ENCODE measurements at regions not wholly inside any gene's neighbourhood (a gene's known extent, or its start where the extent isn't known, plus 50 kb on each side); places are given as distances from the start of the nearest gene placed in this dataset.

DNA sequence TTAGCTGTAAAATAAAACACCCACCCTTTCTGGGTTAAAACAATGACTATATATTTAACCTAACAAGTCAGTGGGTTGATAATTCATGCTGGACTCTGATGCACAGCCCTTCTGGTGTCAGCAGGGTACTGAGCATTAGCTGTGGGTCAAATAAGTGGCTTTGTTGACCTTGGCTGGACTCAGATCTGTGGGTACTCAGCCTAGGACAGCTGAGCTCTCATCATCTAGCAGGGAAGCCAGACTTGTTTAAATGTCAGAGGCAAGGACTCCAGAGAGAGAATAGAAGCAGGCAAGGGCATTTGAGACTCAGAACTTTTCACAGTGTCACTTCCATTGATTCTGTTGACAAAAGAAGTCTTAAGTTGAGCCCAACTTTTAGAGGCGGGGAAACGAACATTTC is 1063.8 kb upstream of the CDH8 start:
- no peaks in the 10 kb centered on the region for H3K9me3 Mint-ChIP-seq (ENCODE audit: unreplicated experiment)
- POLR2A ChIA-PET: no interaction called here
- no TSS peak for BruUV-seq (replicated peaks)

DNA sequence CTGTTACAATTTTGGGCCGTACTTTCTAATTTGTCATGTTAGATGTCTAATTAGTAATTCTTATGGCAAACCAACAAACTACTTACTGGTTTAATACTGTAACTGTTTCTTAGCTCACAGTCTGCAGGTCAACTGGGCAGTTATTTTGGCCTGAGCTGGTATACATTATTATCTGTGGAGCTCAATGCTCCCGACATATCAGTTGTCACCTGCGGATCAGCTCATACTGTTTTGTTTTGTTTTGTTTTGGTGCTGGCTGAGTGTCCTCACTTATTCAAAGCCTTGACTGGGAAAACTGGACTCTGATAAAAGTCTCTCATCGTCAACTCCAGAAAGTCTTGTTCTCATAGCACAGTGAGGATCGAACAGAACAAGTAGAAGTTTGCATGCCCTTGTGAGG is 1060.6 kb upstream of the CDH8 start:
- ChIA-PET POLR2A (no interaction called here), CTCF (no interaction called here)
- Mint-ChIP-seq H3K4me1 (ENCODE audit: low read depth, unreplicated experiment) (no peaks in the 10 kb centered on the region), H3K36me3 (ENCODE audit: insufficient read depth, unreplicated experiment) (no peaks in the 10 kb centered on the region), H3K4me3 (ENCODE audit: unreplicated experiment) (no peak overlapping the region), H3K27me3 (ENCODE audit: insufficient read depth, unreplicated experiment) (peaks cover 8% of the 10 kb centered on the region), H3K27ac (ENCODE audit: unreplicated experiment) (no peak overlapping the region), H3K9me3 (ENCODE audit: unreplicated experiment) (no peaks in the 10 kb centered on the region)
- no peaks in the 10 kb centered on the region for H3K4me1 ChIP-seq
- no peaks in the 10 kb centered on the region for H3K9me3 ChIP-seq
- no peak for DNase-seq
- H3K27me3 ChIP-seq (replicated peaks; ENCODE audit: control insufficient read depth, insufficient read depth, low read length): no peaks in the 10 kb centered on the region
- TF ChIP-seq CTCF (IDR thresholded peaks at IDR 0.05; ENCODE audit: insufficient read depth in 1 of 2, low read depth in 1 of 2, low read length in 1 of 2, severe bottlenecking in 1 of 2, unreplicated experiment in 1 of 2): no peak
- H3K4me3 ChIP-seq (ENCODE audit: low read depth, low read length): no peak overlapping the region
- no TSS peak for BruUV-seq (replicated peaks)
- H3K36me3 ChIP-seq (ENCODE audit: control insufficient read depth, insufficient read depth, low read length): no peaks in the 10 kb centered on the region
- intact Hi-C loops (cut with micrococcal nuclease; ENCODE audit: unreplicated experiment): no loop called here

More for the DNA sequence above, 1063.8 kb upstream of the CDH8 start:
- H3K4me1 Mint-ChIP-seq (ENCODE audit: low read depth, unreplicated experiment): no peaks in the 10 kb centered on the region
- Histone ChIP-seq H3K9me3 (no peaks in the 10 kb centered on the region), H3K27me3 (replicated peaks; ENCODE audit: control insufficient read depth, insufficient read depth, low read length) (no peaks in the 10 kb centered on the region), H3K4me1 (no peaks in the 10 kb centered on the region), H3K4me3 (ENCODE audit: low read depth, low read length) (no peak overlapping the region), H3K36me3 (ENCODE audit: control insufficient read depth, insufficient read depth, low read length) (no peaks in the 10 kb centered on the region)
- no peak overlapping the region for H3K27ac Mint-ChIP-seq (ENCODE audit: unreplicated experiment)
- CTCF ChIA-PET: no interaction called here
- H3K4me3 Mint-ChIP-seq (ENCODE audit: unreplicated experiment): no peak overlapping the region
- intact Hi-C loops (cut with micrococcal nuclease; ENCODE audit: unreplicated experiment): no loop called here
- DNase-seq: no peak
- H3K36me3 Mint-ChIP-seq (ENCODE audit: insufficient read depth, unreplicated experiment): no peaks in the 10 kb centered on the region
- no peak for TF ChIP-seq CTCF (IDR thresholded peaks at IDR 0.05; ENCODE audit: insufficient read depth in 1 of 2, low read depth in 1 of 2, low read length in 1 of 2, severe bottlenecking in 1 of 2, unreplicated experiment in 1 of 2)
- H3K27me3 Mint-ChIP-seq (ENCODE audit: insufficient read depth, unreplicated experiment): peaks cover 5% of the 10 kb centered on the region

DNA sequence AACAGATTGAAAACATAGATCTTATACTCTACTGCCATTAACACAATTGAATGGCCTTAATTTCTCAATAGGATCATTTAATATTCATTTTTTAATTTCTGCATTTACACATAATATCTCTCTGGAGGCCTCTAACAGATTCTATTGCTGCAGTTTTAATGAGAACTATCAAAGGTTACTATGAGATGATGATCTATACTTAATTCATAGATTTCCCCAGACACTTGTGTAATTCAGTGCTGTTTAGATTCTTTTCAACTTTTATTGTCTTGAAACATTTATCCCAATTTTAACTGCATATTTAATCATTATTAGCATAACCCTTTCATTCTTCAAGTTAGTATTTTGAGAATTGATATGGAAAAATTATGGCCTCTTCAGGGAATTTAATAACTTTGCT is 1056.5 kb upstream of the CDH8 start:
- Histone ChIP-seq H3K27me3 (replicated peaks; ENCODE audit: control insufficient read depth, insufficient read depth, low read length) (no peaks in the 10 kb centered on the region), H3K9me3 (no peaks in the 10 kb centered on the region), H3K36me3 (ENCODE audit: control insufficient read depth, insufficient read depth, low read length) (no peaks in the 10 kb centered on the region), H3K4me1 (no peaks in the 10 kb centered on the region), H3K4me3 (ENCODE audit: low read depth, low read length) (no peak overlapping the region)
- ChIA-PET POLR2A (no interaction called here), CTCF (no interaction called here)
- peaks cover 8% of the 10 kb centered on the region for H3K27me3 Mint-ChIP-seq (ENCODE audit: insufficient read depth, unreplicated experiment)
- no TSS peak for BruUV-seq (replicated peaks)
- no peaks in the 10 kb centered on the region for H3K4me1 Mint-ChIP-seq (ENCODE audit: low read depth, unreplicated experiment)
- H3K27ac Mint-ChIP-seq (ENCODE audit: unreplicated experiment): no peak overlapping the region
- no peak for DNase-seq
- intact Hi-C loops (cut with micrococcal nuclease; ENCODE audit: unreplicated experiment): no loop called here
- H3K36me3 Mint-ChIP-seq (ENCODE audit: insufficient read depth, unreplicated experiment): no peaks in the 10 kb centered on the region
- no peak overlapping the region for H3K4me3 Mint-ChIP-seq (ENCODE audit: unreplicated experiment)
- no peaks in the 10 kb centered on the region for H3K9me3 Mint-ChIP-seq (ENCODE audit: unreplicated experiment)
- no peak for TF ChIP-seq CTCF (IDR thresholded peaks at IDR 0.05; ENCODE audit: insufficient read depth in 1 of 2, low read depth in 1 of 2, low read length in 1 of 2, severe bottlenecking in 1 of 2, unreplicated experiment in 1 of 2)
